Epidermal melanocyte (primary cell): ENCODE measurements at regions not wholly inside any gene's neighbourhood (a gene's known extent, or its start where the extent isn't known, plus 50 kb on each side); places are given as distances from the start of the nearest gene placed in this dataset.
"Not testable (repeated sequence)": the region's sequence is repeated elsewhere in the genome, so short reads cannot be mapped to it uniquely, and the experiment has no call there.

Experiments
- DNase-seq: peaks from one replicate; pipeline ENCODE4 v3.0.0; 2011; ENCODE audit warnings: low spot score; ENCODE audit not compliant: insufficient read length

DNA sequence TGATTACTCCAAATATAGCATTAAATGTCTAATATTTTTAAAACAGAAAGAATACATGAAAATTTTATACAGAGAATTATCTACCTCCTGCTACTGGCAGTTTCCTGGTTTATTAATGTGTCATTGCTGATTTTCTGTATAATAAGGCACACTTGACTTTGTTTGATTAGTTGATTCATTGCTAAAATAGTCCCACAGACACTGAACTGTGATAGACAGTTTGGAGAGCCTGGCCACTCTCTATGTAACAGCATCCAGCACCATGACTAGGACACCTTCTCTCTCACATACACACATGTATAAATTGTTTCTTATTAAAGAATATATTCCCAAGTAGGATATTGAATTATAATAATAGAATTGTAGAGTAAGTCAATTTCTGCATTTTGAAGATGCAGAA, 368.5 kb upstream of the SNX7 start:
- no peak for DNase-seq

GRCh38 chr1:98289311-98289710, 368.5 kb upstream of the DPYD start:
- DNase-seq: no peak

GRCh38 chr1:98288494-98288893, 367.7 kb upstream of the DPYD start:
- DNase-seq: no peak

DNA sequence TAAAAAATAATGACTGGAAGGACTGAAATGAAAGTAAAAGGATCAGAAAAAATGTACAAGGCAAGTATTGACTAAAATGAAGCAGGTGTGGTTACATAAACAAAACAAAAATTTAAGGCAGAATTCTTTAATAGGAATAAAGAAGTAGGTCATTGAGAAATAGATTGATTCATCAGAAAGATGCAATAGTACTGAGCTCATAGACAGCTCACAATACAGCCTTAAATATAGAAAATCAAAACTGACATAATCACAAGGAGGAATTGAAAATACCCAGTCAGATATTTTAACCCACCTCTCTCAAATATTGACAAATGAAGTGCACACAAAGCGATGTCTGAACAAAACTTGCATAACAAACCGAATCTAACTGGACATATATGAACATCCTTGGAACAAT, 366.8 kb upstream of the DPYD start:
- no peak for DNase-seq

DNA sequence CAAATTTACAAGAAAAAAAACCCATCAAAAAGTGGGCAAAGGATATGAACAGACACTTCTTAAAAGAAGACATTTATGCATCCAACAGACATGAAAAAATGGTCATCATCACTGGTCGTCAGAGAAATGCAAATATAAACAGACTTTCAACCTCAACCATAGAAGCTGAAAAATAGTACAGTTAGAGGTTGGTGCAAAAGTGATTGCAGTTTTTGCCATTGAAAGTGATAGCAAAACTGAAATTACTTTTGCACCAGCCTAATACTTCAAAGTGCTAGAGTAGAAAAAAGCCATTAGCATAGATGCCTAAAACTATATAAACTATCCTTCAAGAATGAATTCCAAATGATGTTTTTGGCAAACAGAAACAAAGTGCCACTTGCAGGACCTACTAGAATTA, 365.8 kb upstream of the DPYD start:
- no peak for DNase-seq

DNA sequence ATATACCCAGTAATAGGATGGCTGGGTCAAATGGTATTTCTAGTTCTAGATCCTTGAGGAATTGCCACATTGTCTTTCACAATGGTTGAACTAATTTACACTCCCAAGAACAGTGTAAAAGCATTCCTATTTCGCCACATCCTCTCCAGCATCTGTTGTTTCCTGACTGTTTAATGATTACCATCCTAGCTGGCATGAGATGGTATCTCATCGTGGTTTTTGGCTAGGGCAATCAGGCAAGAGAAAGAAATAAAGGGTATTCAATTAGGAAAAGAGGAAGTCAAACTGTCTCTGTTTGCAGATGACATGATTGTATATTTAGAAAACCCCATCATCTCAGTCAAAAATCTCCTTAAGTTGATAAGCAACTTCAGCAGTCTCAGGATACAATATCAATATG, 364.5 kb upstream of the DPYD start:
- DNase-seq: not testable (repeated sequence)

DNA sequence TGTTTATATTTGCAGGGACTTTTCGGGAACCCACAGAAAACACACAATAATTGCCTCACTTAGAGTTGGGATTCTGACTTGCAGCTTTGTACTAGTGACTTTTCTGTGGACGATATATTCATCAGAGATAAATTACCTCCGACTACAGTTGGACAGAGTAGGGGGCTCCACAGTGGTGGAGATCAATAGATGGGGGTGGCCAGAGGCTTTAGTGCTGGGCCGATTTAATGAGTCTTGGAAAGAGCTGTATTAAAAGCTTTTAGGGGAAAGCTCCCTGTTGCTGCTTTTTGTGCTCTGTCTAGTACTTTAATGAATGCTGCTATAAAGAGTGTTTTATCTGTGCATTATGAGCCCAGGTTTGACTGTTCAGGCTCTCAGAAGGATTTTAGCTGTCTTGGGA, 359.2 kb upstream of the DPYD start:
- DNase-seq: no peak

GRCh38 chr1:98278055-98278454, 357.2 kb upstream of the DPYD start:
- DNase-seq: no peak

- DNase-seq: no peak
These were observed 356.3 kb upstream of the DPYD start for GRCh38 chr1:98277118-98277517.

DNA sequence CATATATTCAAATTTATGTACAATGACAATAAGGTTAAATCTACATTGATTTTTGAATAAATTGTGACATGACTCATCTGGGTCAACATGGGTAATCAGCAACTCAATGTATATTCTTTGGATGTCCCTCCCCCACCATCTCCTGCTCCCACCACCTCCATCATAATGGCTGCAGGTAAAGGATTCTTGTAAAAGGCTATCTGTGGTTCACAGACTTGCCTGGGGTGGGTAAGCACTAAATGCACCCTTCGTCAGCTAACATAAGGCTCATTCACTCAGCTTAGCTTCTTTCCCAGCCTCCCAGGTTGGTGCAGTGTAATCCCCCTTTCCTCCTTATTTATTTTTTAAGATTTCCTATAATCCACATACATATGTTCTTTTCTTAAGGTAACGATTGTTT, 355.7 kb upstream of the DPYD start:
- no peak for DNase-seq

GRCh38 chr1:98268316-98268715, 347.5 kb upstream of the DPYD start:
- DNase-seq: no peak

DNA sequence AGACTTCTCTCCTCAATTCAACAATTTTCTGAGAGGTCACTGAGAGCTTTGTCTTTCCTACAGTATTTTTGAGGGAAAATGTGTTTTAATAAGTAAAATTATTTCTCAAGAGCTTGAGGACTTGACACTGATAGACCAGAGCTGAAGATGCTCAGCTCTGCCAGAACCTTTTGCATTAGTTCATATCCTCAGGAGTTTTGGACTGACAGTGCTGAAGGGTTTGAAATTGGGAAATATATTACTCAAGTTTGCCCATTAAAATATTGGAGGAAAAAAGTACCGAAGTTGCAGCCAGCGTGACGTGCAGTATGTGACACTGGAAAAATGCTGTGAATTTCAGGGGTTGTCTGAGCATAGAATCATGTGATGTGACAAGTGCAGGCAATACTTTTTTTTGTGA, 346.6 kb upstream of the DPYD start:
- no peak for DNase-seq

DNA sequence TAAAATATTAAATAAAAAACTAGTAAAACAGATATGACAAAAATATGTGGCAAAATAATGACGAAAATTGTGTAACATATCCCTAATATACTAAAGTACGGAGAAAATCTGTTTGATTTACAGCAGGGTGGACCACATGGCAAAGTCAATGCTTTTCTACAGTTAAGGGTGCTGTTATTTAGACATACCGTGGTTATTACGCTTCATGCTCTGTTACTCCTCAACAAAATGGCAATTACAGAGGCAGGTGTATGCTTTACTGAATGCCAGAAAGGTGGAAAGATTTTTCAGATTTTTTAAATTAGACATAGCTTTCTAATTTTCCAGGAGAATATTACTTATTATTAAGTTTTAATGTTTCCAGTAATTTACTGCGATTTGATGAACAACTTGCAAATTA, 343.9 kb upstream of the DPYD start:
- DNase-seq: no peak

DNA sequence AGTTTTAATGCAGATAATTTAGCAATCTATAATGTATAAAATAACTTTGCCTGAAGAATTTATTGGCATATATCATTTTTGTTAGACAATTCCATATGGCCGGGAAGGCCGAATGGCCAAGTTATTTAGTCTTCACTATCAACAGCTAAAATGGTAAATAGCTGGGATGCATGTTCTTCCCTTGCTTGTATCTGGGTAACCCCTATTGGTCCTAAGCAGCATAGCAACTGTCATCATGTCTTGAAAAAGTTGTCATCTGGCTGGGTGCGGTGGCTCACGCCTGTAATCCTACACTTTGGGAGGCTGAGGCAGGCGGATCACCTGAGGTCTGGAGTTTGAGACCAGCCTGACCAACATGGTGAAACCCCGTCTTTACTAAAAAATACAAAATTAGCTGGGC, 340.0 kb upstream of the DPYD start:
- DNase-seq: no peak

GRCh38 chr1:98260412-98260811, 339.6 kb upstream of the DPYD start:
- DNase-seq: no peak

- DNase-seq: no peak
These were observed 335.9 kb upstream of the DPYD start for GRCh38 chr1:98256700-98257099.

GRCh38 chr1:98253145-98253544, 332.3 kb upstream of the DPYD start:
- DNase-seq: no peak

- DNase-seq: no peak
These were observed 330.7 kb upstream of the DPYD start for GRCh38 chr1:98251497-98251896.

DNA sequence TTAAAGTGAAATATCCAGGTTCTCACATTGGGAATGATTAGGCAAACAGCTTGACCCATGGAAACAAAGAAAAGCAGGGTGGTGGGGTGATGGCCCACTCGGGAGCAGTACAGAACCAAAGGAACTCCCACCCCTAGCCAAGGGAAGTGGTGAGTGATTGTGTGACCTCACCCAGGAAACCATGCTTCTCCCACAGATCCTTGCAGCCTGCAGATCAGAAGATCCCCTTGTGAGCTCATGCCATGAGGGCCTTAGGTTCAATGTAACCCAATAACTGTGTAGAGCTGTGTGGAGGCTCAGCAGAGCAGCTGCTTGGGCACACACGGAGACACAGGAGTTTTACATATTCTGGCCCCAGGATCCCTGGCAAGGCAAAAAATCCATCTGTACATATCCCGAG, 311.8 kb upstream of the DPYD start:
- DNase-seq: no peak

- DNase-seq: no peak
These were observed 301.9 kb upstream of the DPYD start for GRCh38 chr1:98222706-98223105.

- DNase-seq: no peak
These were observed 301.1 kb upstream of the DPYD start for GRCh38 chr1:98221923-98222322.

DNA sequence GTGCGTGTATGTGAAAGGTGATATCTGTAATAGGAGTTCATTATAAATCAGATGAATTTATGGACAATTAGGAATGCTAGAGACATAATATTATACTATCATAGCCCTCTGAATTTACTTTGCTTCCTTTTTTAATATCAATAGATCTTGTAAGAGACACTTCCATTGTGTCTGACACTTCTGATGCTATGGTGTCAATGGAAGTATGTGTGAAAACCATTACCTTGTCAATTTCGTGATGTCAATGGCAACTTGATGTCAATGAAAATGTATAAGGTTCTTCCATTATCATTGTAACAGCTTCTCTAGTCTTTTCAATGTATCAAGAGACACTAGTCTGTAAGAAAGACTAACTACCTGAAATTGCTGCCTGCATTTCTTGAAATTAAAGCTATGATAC, 296.8 kb upstream of the DPYD start:
- no peak for DNase-seq

DNA sequence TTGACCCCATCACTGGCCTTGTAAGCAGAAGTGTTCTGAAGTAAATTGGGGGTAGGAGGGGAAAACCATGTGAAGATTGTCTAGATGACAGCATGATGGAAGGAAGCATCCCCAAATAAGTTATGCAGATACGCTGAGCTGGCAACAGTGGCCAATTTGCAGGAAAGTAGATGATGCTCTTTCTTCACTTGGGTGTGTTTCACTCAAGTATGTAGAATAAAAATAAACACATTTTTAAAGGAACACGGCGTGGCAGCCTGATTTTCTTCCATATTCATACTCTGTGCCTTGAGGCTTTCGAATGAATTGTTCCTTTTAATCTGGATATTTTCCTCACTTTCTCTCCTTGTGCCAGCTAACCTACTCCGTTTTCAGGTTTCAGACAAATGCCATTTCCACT, 295.5 kb upstream of the DPYD start:
- DNase-seq: no peak

DNA sequence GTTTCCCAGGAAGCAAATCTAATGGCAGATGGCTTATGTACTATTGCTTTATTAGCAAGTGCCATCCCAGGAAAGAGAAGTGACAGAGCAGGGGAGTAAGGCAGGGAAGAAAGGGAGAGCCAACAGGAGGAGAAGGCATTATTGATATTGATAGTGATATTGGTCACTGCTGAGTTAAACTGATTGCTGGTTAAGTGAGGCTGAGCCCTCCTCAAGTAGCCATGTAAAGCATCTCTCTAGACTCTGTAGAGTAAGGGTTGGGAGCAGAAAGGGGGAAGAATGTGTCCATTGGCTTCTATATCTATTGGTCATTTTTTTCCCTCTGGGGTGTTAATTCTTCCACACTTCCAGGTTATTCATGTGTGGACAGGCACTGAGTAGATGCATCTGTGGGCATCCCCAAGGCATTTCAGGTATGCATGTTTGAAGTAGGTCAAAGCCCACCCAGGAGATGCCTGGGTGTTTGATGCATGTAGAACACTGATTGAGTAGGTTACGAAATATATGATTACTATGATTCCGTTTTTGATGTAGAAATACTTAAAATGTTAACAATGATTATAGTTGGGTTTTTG, 290.5 kb upstream of the DPYD start:
- DNase-seq: no peak
